Astrocyte of the cerebellum (primary cell): ENCODE measurements at regions not wholly inside any gene's neighbourhood (a gene's known extent, or its start where the extent isn't known, plus 50 kb on each side); places are given as distances from the start of the nearest gene placed in this dataset.

Source experiments
- DNase-seq: peaks from one replicate; pipeline ENCODE4 v3.0.0-alpha.2; 2011; ENCODE audit warnings: low read depth
- H3K4me3 ChIP-seq: 2 replicates; pipeline ENCODE4 v1.5.1; 2011; ENCODE audit warnings: mild to moderate bottlenecking, low read depth, low read length, moderate library complexity
- in situ Hi-C: cut with HindIII; loops from 2 replicates; pipeline ENCODE4 v1.10.0; 2017; ENCODE audit warnings: low sequenced_read_pairs
- TF ChIP-seq, protein P1 (sequence below): IDR thresholded peaks from 2 replicates; pipeline ENCODE4 v1.5.1; 2012; ENCODE audit warnings: low read length, low read depth, moderate library complexity, mild to moderate bottlenecking; ENCODE audit errors: missing control alignments

DNA sequence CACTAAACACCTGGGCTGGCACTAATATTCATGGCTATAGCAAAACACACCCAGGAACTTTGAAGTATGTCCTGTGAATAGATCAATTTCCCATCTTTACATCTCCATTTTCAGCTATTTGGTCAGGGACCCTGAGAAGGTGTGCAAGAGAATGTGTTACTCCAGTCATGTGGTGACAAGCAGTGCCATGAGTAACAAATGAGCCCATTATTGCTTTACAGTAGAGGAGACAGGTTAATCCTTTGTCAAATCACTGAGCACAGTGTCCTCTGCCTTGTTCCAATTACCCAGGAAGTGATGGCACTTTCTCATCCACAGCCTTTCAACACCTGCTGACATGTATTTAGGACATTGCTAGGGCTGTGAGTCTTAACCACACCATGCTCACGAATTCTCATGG lies 664.8 kb upstream of the API5 start:
- no peak for DNase-seq
- TF ChIP-seq, protein P1, sequence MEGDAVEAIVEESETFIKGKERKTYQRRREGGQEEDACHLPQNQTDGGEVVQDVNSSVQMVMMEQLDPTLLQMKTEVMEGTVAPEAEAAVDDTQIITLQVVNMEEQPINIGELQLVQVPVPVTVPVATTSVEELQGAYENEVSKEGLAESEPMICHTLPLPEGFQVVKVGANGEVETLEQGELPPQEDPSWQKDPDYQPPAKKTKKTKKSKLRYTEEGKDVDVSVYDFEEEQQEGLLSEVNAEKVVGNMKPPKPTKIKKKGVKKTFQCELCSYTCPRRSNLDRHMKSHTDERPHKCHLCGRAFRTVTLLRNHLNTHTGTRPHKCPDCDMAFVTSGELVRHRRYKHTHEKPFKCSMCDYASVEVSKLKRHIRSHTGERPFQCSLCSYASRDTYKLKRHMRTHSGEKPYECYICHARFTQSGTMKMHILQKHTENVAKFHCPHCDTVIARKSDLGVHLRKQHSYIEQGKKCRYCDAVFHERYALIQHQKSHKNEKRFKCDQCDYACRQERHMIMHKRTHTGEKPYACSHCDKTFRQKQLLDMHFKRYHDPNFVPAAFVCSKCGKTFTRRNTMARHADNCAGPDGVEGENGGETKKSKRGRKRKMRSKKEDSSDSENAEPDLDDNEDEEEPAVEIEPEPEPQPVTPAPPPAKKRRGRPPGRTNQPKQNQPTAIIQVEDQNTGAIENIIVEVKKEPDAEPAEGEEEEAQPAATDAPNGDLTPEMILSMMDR: no peak
- no peak overlapping the region for H3K4me3 ChIP-seq
- in situ Hi-C loops: no loop called here

DNA sequence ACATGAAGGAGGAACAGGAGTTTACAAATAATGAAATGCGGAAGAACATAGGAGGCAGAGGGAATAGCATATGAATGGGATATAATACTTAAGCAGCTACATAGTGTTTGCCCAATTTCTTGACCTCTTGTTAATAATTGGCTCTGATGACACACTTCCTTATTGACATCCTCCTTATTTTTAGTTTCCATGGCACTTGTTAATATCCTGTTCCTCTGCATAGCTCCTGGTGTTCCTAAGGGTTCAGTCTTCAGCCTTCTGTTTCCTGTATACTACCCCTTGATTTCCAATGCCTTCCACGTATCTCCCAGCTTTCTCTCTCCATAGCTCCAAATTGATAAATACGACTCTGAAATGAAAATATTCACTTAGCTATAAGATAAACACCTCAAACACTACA lies 663.8 kb upstream of the API5 start:
- no peak for DNase-seq
- in situ Hi-C loops: no loop called here
- TF ChIP-seq, protein P1: no peak
- H3K4me3 ChIP-seq: no peak overlapping the region

DNA sequence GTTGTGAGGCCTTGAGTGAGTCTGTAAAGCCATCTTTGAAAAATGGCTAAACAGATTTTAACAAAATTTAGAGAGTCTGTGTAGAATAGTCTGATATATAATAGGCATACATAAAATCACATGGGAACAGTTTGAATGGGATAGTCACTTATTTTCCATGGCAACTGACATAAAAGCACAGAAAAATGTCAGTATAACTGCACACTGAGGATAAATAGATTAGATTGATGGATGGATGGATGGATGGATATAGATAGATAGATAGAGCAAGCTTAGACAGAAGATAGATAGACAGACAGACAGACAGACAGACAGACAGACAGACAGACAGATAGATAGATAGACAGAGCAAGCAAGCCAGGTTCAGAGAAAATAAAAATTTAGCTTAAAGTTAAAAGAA lies 660.2 kb upstream of the API5 start:
- H3K4me3 ChIP-seq: no peak overlapping the region
- TF ChIP-seq, protein P1: no peak
- no peak for DNase-seq
- in situ Hi-C loops: no loop called here

DNA sequence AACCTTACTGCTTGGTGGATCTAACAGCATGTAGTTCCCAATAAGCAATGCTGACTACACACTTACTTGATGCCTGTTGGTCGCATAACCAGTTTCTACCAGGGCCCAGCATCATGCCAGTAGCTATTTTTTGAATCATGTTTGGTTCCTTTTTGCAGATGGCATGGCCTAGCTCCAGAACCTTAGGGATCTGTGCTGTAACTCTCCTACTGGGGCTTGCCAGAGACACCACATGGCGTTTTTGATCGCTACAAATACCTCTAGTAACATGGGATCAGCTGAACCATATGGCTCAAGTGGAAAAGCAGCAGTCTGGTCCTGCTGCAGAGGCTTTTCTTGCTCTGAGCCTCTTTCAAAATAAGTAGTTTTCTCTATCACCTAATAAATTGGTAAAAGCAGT lies 654.6 kb upstream of the API5 start:
- in situ Hi-C loops: no loop called here
- DNase-seq: no peak
- TF ChIP-seq, protein P1: no peak
- H3K4me3 ChIP-seq: no peak overlapping the region

DNA sequence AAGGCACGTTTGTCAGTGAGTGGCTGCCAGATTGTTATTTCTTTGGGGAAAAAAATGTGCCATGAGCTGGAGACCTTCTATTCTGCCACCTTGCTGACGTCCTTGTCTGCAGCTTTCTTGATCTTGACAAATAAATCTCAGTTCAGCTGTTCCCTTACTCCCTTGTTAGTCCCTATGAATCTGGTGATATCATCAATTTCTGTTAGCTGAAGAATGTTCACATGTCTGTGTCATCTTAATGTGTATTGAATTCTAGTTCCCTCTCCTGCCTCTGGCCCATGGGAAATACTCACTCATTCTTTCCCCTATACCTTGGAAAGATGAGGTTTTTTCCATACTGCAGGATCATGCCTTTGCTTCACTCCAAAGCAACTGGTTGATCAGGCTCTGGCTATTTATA lies 649.9 kb upstream of the API5 start:
- no peak for DNase-seq
- TF ChIP-seq, protein P1: no peak
- in situ Hi-C loops: no loop called here
- H3K4me3 ChIP-seq: no peak overlapping the region

DNA sequence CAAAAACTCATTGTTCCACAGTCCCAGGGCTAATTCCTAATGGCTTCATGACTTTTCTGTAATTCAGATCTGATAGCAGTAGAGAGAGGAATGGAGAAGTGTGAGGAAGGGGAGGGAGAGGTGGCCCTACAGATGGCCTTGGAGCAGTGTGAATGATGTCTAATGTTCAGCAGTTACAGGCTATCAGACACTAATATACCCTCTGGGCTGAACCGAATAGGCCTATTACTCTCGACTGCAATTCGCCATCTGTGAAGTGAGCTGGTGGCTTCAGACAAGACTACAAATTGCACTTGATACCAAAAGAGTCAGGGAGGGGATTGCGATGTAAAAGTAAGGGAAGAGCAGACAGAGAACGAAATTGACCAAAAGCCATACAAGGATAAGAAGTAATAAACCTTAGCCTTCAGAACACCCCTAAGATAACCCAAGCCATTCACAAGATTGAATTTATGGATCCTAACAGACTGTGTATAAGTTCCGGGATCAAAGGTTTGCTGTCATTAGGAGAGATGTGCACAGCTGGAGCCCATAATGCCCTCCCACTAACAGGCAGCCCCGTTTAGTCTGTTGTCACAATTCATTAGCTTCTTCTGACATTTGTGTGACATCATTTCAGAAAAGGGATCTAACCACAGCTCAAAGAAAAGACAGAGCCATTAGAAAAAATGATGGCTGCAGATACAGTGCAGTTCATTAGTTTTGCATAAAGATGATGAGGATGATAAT lies 642.4 kb upstream of the API5 start:
- TF ChIP-seq, protein P1: no peak
- H3K4me3 ChIP-seq: no peak overlapping the region
- in situ Hi-C loops: no loop called here
- no peak for DNase-seq
